ENCODE measurements at regions not wholly inside any gene's neighbourhood (a gene's known extent, or its start where the extent isn't known, plus 50 kb on each side); places are given as distances from the start of the nearest gene placed in this dataset.

- no peak for DNase-seq
- Histone ChIP-seq H3K9ac (no peak overlapping the region), H3K27me3 (ENCODE audit: insufficient read depth) (no peaks in the 10 kb centered on the region), H3K4me1 (ENCODE audit: control insufficient read depth in 1 of 2, insufficient read depth in 2 of 2, low read depth in 1 of 2, low read length in 1 of 2) (no peaks in the 10 kb centered on the region), H3K9me3 (no peaks in the 10 kb centered on the region), H3K36me3 (replicated peaks in 1 of 2; ENCODE audit: control insufficient read depth in 1 of 2, insufficient read depth in 2 of 2, low read length in 1 of 2) (no peaks in the 10 kb centered on the region), H3K27ac (ENCODE audit: low read depth in 2 of 2, low read length in 1 of 2) (no peak overlapping the region), H3K79me2 (ENCODE audit: insufficient read depth) (no peaks in the 10 kb centered on the region), H3F3A (replicated peaks; ENCODE audit: insufficient read depth) (no peaks in the 10 kb centered on the region), H3K4me3 (ENCODE audit: low read depth in 2 of 2, low read length in 1 of 2) (no peak overlapping the region), H3K9me2 (no peaks in the 10 kb centered on the region), H3K4me2 (no peak overlapping the region), H2AFZ (ENCODE audit: low read depth) (no peak overlapping the region), H4K20me1 (ENCODE audit: insufficient read depth) (no peaks in the 10 kb centered on the region)
- TF ChIP-seq REST (IDR thresholded peaks at IDR 0.05; ENCODE audit: low read depth, low read length) (no peak), SMC3 (IDR thresholded peaks at IDR 0.05; ENCODE audit: low read depth, low read length) (no peak), ZBTB33 (IDR thresholded peaks at IDR 0.05; ENCODE audit: borderline replicate concordance, low read depth) (no peak), USF2 (IDR thresholded peaks at IDR 0.05; ENCODE audit: borderline replicate concordance, low read depth, low read length) (no peak), FOSL2 (IDR thresholded peaks at IDR 0.05; ENCODE audit: borderline replicate concordance, low read depth) (no peak), TEAD4 (IDR thresholded peaks at IDR 0.05; ENCODE audit: borderline replicate concordance, insufficient read depth) (no peak), CHD2 (IDR thresholded peaks at IDR 0.05; ENCODE audit: low read length, partially characterized antibody) (no peak), IRF3 (IDR thresholded peaks at IDR 0.05; ENCODE audit: low read depth, low read length) (no peak), FOXM1 (IDR thresholded peaks at IDR 0.05; ENCODE audit: low read depth) (no peak), MAX (IDR thresholded peaks at IDR 0.05; ENCODE audit: low read depth) (no peak), NFIC (IDR thresholded peaks at IDR 0.05; ENCODE audit: borderline replicate concordance) (no peak), JUND (IDR thresholded peaks at IDR 0.05) (no peak), CTCF (IDR thresholded peaks at IDR 0.05) (no peak), EZH2phosphoT487 (IDR thresholded peaks at IDR 0.05; ENCODE audit: borderline replicate concordance, low read depth) (no peak), RFX5 (IDR thresholded peaks at IDR 0.05; ENCODE audit: low read length) (no peak), RCOR1 (IDR thresholded peaks at IDR 0.05; ENCODE audit: low read length) (no peak)
- WGBS (ENCODE audit: low lambda C conversion rate), result 61% methylated on average over 17 of the region's 17 CpGs
- POLR2A ChIA-PET, result no interaction called here
- CTCF ChIA-PET, result no interaction called here
Observed at GRCh38 chr10:129236274-129236691, 230.8 kb upstream of the MGMT start.
